ENCODE measurements at regions not wholly inside any gene's neighbourhood (a gene's known extent, or its start where the extent isn't known, plus 50 kb on each side); places are given as distances from the start of the nearest gene placed in this dataset.

DNA sequence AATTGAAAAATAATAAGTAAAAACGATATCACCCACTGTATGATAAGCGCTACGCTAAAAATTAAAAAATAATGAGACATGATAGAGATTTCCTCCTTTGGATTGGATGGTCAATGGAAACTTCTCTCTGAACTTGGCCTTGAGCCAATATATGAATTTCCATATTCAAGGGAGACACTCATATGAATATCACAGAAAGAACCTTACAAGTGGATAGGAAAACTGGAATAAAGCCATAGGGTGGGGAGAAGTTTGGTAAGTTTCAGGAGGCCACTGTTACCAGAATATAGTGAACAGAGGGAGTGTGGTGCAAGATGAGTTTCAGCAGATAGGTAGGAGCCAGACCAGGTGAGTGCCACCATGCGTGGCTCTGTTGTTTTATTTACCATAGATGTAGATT lies 147.2 kb downstream of the SEM1 start:
- TF ChIP-seq EZH2 (IDR thresholded peaks at IDR 0.05; ENCODE audit: borderline replicate concordance, low read length) = no peak
- TF ChIP-seq, protein P1, sequence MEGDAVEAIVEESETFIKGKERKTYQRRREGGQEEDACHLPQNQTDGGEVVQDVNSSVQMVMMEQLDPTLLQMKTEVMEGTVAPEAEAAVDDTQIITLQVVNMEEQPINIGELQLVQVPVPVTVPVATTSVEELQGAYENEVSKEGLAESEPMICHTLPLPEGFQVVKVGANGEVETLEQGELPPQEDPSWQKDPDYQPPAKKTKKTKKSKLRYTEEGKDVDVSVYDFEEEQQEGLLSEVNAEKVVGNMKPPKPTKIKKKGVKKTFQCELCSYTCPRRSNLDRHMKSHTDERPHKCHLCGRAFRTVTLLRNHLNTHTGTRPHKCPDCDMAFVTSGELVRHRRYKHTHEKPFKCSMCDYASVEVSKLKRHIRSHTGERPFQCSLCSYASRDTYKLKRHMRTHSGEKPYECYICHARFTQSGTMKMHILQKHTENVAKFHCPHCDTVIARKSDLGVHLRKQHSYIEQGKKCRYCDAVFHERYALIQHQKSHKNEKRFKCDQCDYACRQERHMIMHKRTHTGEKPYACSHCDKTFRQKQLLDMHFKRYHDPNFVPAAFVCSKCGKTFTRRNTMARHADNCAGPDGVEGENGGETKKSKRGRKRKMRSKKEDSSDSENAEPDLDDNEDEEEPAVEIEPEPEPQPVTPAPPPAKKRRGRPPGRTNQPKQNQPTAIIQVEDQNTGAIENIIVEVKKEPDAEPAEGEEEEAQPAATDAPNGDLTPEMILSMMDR (conservative IDR thresholded peaks at IDR 0.05 in 1 of 2, IDR thresholded peaks at IDR 0.05 in 1 of 2; ENCODE audit: extremely low read depth in 1 of 2, insufficient read depth in 1 of 2, low read depth in 1 of 2, low read length in 2 of 2) = no peak
